Cardiac muscle cell (in vitro differentiated cells and primary cell): ENCODE measurements at regions not wholly inside any gene's neighbourhood (a gene's known extent, or its start where the extent isn't known, plus 50 kb on each side); places are given as distances from the start of the nearest gene placed in this dataset.

ENCODE experiments used
- DNase-seq, 2 donors: peaks; one replicate each; pipeline versions ENCODE4 v3.0.0 to v3.0.0-alpha.2; 2010 to 2017; ENCODE audit warnings: low read depth in 1 of 2, low spot score in 1 of 2
- H3K27ac ChIP-seq: fragments of 200-600 bp; sonication (generic); 2 replicates; pipeline ENCODE4 v1.5.1; 2016
- H3K27me3 ChIP-seq: fragments of 200-600 bp; sonication (generic); 2 replicates; pipeline ENCODE4 v1.6.0; 2016; ENCODE audit warnings: control low read depth
- H3K36me3 ChIP-seq: fragments of 200-600 bp; sonication (generic); 2 replicates; pipeline ENCODE4 v1.5.1; 2016; ENCODE audit warnings: control low read depth
- H3K4me1 ChIP-seq: fragments of 200-600 bp; sonication (generic); 2 replicates; pipeline ENCODE4 v1.8.1; 2017; ENCODE audit warnings: low read depth, mild to moderate bottlenecking, mixed run types
- H3K4me3 ChIP-seq: fragments of 200-600 bp; sonication (generic); 2 replicates; pipeline ENCODE4 v1.5.1; 2016; ENCODE audit warnings: mild to moderate bottlenecking
- H3K9me3 ChIP-seq: fragments of 200-600 bp; sonication (generic); 2 replicates; pipeline ENCODE4 v1.5.1; 2017; ENCODE audit warnings: low read depth, mild to moderate bottlenecking, control low read depth
- TF ChIP-seq, protein P1 (sequence below): IDR thresholded peaks from 2 replicates; pipeline ENCODE4 v1.5.1; 2012; ENCODE audit warnings: low read depth, mild to moderate bottlenecking, low read length

DNA sequence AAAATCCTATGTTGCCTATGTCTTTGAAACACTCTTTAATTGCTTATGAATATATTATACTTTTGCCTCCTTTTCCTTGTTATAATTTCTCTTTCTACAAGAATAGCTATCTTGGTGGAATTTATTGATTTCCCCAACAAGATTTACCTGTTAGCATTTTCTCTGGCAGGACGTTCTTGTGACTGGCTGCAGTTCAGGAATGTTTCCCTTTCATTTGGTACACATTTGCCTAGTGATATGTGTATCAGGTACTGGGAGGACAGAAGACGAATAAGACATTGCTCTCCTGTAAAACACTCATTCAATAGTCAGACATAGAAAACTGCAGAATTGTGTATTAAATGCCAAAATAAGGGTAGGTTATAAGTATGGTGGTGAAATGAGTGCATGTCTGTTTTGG, 279.9 kb downstream of the FAT3 start:
- no peaks in the 10 kb centered on the region for H3K4me1 ChIP-seq
- no peak overlapping the region for H3K27ac ChIP-seq
- TF ChIP-seq, protein P1, sequence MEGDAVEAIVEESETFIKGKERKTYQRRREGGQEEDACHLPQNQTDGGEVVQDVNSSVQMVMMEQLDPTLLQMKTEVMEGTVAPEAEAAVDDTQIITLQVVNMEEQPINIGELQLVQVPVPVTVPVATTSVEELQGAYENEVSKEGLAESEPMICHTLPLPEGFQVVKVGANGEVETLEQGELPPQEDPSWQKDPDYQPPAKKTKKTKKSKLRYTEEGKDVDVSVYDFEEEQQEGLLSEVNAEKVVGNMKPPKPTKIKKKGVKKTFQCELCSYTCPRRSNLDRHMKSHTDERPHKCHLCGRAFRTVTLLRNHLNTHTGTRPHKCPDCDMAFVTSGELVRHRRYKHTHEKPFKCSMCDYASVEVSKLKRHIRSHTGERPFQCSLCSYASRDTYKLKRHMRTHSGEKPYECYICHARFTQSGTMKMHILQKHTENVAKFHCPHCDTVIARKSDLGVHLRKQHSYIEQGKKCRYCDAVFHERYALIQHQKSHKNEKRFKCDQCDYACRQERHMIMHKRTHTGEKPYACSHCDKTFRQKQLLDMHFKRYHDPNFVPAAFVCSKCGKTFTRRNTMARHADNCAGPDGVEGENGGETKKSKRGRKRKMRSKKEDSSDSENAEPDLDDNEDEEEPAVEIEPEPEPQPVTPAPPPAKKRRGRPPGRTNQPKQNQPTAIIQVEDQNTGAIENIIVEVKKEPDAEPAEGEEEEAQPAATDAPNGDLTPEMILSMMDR = no peak

DNA sequence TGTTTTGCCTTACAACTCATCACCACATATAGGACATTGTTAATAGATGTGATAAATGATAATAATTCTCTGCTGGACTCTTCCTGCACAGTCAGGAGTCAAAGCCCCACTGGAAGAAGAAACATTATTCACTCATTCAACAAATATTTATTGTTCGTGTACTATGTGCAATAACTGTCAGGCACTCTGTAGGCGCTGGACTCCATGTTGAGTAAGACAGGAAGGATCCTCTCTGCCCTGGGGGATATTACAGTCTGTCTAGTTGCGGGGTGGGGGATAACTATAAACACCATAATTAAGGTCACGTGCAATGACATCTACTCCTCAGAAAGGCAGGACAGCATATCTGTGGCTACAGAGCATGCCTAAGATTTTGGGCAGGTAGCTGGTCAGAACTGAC, 281.1 kb downstream of the FAT3 start:
- Histone ChIP-seq H3K27me3 (no peaks in the 10 kb centered on the region), H3K9me3 (no peaks in the 10 kb centered on the region), H3K27ac (no peak overlapping the region), H3K4me3 (no peak overlapping the region), H3K36me3 (no peaks in the 10 kb centered on the region), H3K4me1 (no peaks in the 10 kb centered on the region)
- TF ChIP-seq, protein P1 = no peak
- no peak for DNase-seq

More for the DNA sequence above, 279.9 kb downstream of the FAT3 start:
- no peaks in the 10 kb centered on the region for H3K36me3 ChIP-seq
- no peak overlapping the region for H3K4me3 ChIP-seq
- no peaks in the 10 kb centered on the region for H3K9me3 ChIP-seq
- no peak for DNase-seq
- H3K27me3 ChIP-seq = no peaks in the 10 kb centered on the region

DNA sequence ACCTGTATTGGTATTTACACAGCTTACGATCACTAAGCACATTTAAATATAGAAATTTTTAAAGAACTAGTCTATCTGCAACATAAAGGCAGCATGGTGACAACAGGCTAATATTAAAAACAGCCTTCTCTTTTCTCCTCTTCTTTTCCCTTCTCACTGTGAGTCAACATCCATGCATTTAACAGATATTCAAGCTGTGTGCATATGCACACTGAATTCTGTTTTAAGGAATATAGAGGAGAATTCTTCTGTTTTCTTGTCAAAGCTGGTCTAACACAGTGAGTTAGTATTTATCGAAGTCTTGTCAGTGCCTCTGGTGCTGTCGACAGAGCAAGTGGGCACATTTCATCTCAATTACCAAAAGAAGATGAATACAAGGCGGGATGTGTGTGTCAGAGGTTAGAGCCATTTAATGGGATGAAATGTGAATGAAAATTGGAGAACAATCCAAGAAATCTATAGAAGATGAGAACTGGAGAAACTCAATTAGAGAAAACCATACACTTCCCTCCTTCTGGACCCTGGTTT, 282.3 kb downstream of the FAT3 start:
- no peak overlapping the region for H3K27ac ChIP-seq
- TF ChIP-seq, protein P1 = no peak

DNA sequence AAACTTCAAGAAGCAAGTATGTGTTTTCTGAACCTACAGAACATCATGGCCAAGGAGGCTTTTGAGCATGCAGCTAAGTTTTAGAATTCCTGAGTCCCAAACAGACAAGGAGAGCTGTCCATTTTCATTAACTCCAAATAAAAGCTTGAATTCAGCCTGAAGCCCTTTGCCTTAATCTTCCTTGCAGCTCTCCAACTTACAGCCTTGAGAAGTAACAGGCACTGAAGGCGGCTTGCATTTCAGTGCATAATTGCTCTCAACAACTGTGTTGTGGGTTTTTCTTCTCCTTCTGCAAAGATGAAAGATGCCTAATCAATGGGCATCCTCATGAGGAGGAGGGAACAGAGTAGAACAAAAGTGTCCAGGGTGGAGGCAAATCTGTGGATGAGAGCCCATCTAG, 286.0 kb downstream of the FAT3 start:
- no peak overlapping the region for H3K4me3 ChIP-seq
- no peaks in the 10 kb centered on the region for H3K9me3 ChIP-seq
- H3K27me3 ChIP-seq = no peaks in the 10 kb centered on the region
- H3K4me1 ChIP-seq = no peaks in the 10 kb centered on the region
- no peak for DNase-seq
- H3K36me3 ChIP-seq = no peaks in the 10 kb centered on the region
- no peak overlapping the region for H3K27ac ChIP-seq
- TF ChIP-seq, protein P1 = no peak

More for the DNA sequence above, 282.3 kb downstream of the FAT3 start:
- DNase-seq = no peak
- Histone ChIP-seq H3K4me3 (no peak overlapping the region), H3K27me3 (no peaks in the 10 kb centered on the region), H3K4me1 (no peaks in the 10 kb centered on the region), H3K36me3 (no peaks in the 10 kb centered on the region), H3K9me3 (no peaks in the 10 kb centered on the region)

DNA sequence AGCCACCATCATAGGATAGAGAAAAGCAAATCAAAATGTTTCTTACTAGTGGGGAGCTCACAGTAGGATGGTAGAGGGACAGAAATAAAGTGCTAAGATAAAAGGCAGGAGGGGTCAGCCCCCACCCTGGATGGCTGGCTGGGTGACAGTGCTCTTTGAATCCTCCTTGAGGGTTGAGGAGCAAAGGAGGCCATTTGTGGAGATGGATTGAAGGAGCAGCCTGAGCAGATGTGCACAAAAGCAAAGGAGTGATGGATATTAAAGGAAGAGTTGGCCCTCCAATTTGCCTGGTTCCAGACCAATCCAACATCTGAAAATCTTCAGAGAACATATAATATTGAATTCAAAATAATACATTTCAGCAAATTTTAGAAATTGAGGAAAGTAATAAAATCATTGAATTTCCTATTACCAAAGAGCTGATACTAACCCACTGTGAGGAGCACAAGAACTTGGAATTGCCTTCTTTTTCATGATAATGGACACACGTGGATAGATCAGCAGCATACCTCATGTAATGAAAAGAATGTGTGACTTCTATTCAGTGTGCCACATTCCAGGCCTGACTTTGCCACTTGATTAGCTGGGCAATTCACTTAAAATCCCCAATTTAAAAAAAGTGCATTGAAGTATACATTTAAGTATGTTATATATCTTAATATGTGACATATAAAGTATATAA, 287.0 kb downstream of the FAT3 start:
- H3K27me3 ChIP-seq = no peaks in the 10 kb centered on the region
- H3K36me3 ChIP-seq = no peaks in the 10 kb centered on the region
- no peak overlapping the region for H3K27ac ChIP-seq
- DNase-seq = no peak
- H3K4me3 ChIP-seq = no peak overlapping the region
- no peaks in the 10 kb centered on the region for H3K4me1 ChIP-seq
- TF ChIP-seq, protein P1 = no peak
- H3K9me3 ChIP-seq = no peaks in the 10 kb centered on the region
